Thoracic aorta (tissue), 2 donors: ENCODE measurements at regions not wholly inside any gene's neighbourhood (a gene's known extent, or its start where the extent isn't known, plus 50 kb on each side); places are given as distances from the start of the nearest gene placed in this dataset.

Experiments
- ATAC-seq: fragments of 150-250 bp; one replicate; pipeline ENCODE4 v1.8.0; 2017; ENCODE audit warnings: low read depth; ENCODE audit not compliant: insufficient number of reproducible peaks, low FRiP score
- DNase-seq: peaks from one replicate; pipeline ENCODE4 v3.0.0-alpha.2; 2020; ENCODE audit warnings: low spot score
- H3K27ac ChIP-seq, 2 donors: fragments of 200-600 bp; sonication (generic); 1 replicate in 1 of 2; 2 replicates in 1 of 2; pipeline ENCODE4 v1.5.1; 2016; ENCODE audit warnings: mild to moderate bottlenecking in 2 of 2, moderate library complexity in 2 of 2
- H3K27me3 ChIP-seq: fragments of 200-600 bp; sonication (generic); replicated peaks from 2 replicates; pipeline ENCODE4 v1.6.0; 2016; ENCODE audit warnings: mild to moderate bottlenecking; ENCODE audit not compliant: insufficient read depth
- H3K36me3 ChIP-seq: fragments of 200-600 bp; sonication (generic); one replicate; pipeline ENCODE4 v1.5.1; 2016
- H3K4me1 ChIP-seq, 2 donors: fragments of 200-600 bp; sonication (generic); 1 replicate in 1 of 2; 2 replicates in 1 of 2; pipeline versions ENCODE4 v1.5.1 to v1.6.0; 2016; ENCODE audit warnings: low read depth in 2 of 2, mild to moderate bottlenecking in 1 of 2; ENCODE audit not compliant: control insufficient read depth in 1 of 2
- H3K4me3 ChIP-seq: fragments of 200-600 bp; sonication (generic); 2 replicates; pipeline ENCODE4 v1.5.1; 2016; ENCODE audit warnings: mild to moderate bottlenecking
- H3K9me3 ChIP-seq: fragments of 200-600 bp; sonication (generic); 2 replicates; pipeline ENCODE4 v1.5.1; 2016
- CTCF ChIP-seq: fragments of 200-600 bp; sonication (generic); IDR thresholded peaks from one replicate; pipeline ENCODE4 v1.5.1; 2019; ENCODE audit warnings: antibody characterized with exemption

- TF ChIP-seq CTCF: no peak
- ATAC-seq (no peak), DNase-seq (no peak)
- Histone ChIP-seq H3K4me3 (no peak overlapping the region), H3K27ac (no peak overlapping the region), H3K27me3 (no peaks in the 10 kb centered on the region), H3K4me1 (no peaks in the 10 kb centered on the region), H3K9me3 (no peaks in the 10 kb centered on the region), H3K36me3 (no peaks in the 10 kb centered on the region)
Measured at GRCh38 chr5:26690511-26690910, 347.9 kb downstream of the CDH9 start.

GRCh38 chr5:26681861-26682260 lies 356.5 kb downstream of the CDH9 start:
- no peak for TF ChIP-seq CTCF
- no peaks in the 10 kb centered on the region for H3K9me3 ChIP-seq
- no peaks in the 10 kb centered on the region for H3K27me3 ChIP-seq
- no peak overlapping the region for H3K27ac ChIP-seq
- H3K36me3 ChIP-seq: no peaks in the 10 kb centered on the region
- DNase-seq (no peak), ATAC-seq (no peak)
- no peaks in the 10 kb centered on the region for H3K4me1 ChIP-seq
- H3K4me3 ChIP-seq: no peak overlapping the region

GRCh38 chr5:26674846-26675245 lies 363.5 kb downstream of the CDH9 start:
- no peak for TF ChIP-seq CTCF
- no peak for ATAC-seq

GRCh38 chr5:26669523-26669922 lies 368.9 kb downstream of the CDH9 start:
- Histone ChIP-seq H3K27ac (no peak overlapping the region), H3K27me3 (no peaks in the 10 kb centered on the region), H3K9me3 (no peaks in the 10 kb centered on the region), H3K4me1 (no peaks in the 10 kb centered on the region), H3K36me3 (no peaks in the 10 kb centered on the region), H3K4me3 (no peak overlapping the region)
- DNase-seq (no peak), ATAC-seq (no peak)
- no peak for TF ChIP-seq CTCF

More at GRCh38 chr5:26674846-26675245, 363.5 kb downstream of the CDH9 start:
- H3K36me3 ChIP-seq: no peaks in the 10 kb centered on the region
- no peaks in the 10 kb centered on the region for H3K27me3 ChIP-seq
- H3K27ac ChIP-seq: no peak overlapping the region
- no peak for DNase-seq
- no peaks in the 10 kb centered on the region for H3K4me1 ChIP-seq
- H3K9me3 ChIP-seq: no peaks in the 10 kb centered on the region
- no peak overlapping the region for H3K4me3 ChIP-seq

- H3K4me1 ChIP-seq: no peaks in the 10 kb centered on the region
- no peak for TF ChIP-seq CTCF
- H3K4me3 ChIP-seq: no peak overlapping the region
- ATAC-seq (no peak), DNase-seq (no peak)
- no peak overlapping the region for H3K27ac ChIP-seq
- no peaks in the 10 kb centered on the region for H3K36me3 ChIP-seq
- H3K27me3 ChIP-seq: no peaks in the 10 kb centered on the region
- no peaks in the 10 kb centered on the region for H3K9me3 ChIP-seq
Measured at GRCh38 chr5:26669031-26669430, 369.4 kb downstream of the CDH9 start.
